ENCODE measurements at regions not wholly inside any gene's neighbourhood (a gene's known extent, or its start where the extent isn't known, plus 50 kb on each side); places are given as distances from the start of the nearest gene placed in this dataset.

- no peak for DNase-seq (ENCODE audit: low read depth)
Measured at GRCh38 chr1:208848854-208849253, 604.7 kb upstream of the PLXNA2 start.

- DNase-seq (ENCODE audit: low read depth): no peak
Measured at GRCh38 chr1:208850442-208850841, 606.3 kb upstream of the PLXNA2 start.

DNA sequence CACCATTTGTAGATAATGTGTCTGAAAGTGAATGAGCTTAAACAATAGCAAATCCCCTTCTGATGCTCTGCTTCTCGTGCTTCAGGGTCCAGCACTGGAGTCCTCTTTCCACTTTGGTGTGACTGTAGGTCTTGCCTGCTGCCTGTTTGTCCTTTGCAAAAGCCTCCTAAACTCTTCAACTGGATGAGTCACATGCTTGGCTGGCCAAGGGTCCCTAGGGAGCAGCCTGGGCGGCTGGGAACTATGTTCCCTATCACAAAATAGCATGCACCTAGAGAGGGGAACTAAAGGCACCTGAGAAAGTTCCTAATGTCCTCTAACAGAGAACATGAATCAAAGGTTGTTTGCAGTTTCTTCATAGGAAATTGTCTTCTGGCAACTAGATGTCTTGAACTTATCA, 607.2 kb upstream of the PLXNA2 start:
- no peak for DNase-seq (ENCODE audit: low read depth)

- DNase-seq (ENCODE audit: low read depth): no peak
Measured at GRCh38 chr1:208852911-208853310, 608.7 kb upstream of the PLXNA2 start.

GRCh38 chr1:208855403-208855802, 611.2 kb upstream of the PLXNA2 start:
- no peak for DNase-seq (ENCODE audit: low read depth)

- DNase-seq (ENCODE audit: low read depth): no peak
Measured at GRCh38 chr1:208857465-208857864, 613.3 kb upstream of the PLXNA2 start.

DNA sequence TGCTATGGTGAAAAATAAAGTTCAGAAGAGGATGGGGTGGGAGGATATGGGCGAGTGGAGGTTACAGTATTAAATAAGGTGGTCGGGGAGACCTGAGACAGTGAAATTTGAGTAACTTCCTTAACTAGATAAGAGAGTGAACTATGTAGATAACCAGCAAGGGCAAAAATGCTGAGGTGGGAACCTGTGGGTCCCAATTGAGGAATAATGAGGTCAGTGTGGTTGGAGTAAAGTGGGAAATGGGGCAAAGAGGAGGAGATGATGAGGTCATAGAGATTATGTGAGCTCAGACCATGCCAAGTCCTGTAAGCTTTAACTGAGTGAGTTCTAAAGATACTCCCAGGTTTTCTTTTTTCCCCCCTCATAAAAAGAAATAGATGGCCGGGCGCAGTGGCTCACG, 614.6 kb upstream of the PLXNA2 start:
- DNase-seq (ENCODE audit: low read depth): no peak

DNA sequence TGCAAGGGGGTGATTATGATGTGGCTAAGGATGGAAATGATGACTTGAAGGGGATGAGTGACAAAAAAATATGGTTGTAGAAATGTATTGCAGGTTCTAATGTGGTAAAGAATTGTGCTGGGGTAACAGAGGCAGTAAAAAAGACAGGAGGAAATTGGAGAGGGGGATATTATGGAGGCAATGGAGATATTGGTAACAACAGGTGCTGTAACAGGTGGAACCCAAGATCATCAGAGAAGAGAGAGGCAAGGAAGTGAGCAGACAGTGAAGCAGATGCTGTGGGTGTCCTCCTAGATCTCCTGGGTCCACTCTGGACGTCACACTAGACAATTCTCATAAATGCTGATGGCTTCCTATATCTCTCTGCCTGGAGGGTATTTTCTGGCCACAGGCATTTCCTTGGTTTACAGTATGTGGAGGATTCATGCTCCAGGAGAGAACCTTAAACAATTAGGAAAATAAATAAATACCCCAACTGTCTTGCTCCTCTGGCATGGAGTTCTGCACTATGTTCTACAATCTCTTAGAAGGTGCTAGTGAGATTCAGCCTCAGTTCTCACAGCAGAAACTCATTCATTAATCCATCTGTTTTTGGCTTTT, 620.3 kb upstream of the PLXNA2 start:
- DNase-seq (ENCODE audit: low read depth): no peak

DNA sequence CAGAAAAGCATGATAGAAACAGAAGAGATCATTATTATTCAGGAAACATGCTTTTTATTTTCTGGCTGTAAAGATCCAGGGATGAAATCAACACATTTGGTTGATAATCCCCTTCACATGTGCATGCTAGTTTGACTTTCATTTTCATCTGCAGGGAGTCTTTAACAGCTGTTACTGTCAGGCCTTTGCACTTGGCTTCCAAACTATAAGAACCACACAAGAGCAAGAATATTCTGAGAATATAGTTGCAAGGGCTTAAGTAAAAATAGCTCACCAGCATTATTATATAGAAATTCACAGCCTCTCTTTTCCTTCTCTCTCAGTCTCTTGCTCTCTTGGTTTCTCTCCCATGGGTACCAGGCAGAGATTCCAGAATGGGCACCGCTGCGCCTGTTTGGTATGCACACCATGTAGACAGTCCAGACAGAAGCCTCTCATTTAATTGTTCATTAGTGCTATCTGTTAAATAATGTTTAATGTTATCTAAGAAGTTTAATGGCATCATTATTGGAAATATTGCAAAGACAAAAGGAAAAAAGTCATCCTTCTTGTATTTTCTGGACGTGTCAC, 622.3 kb upstream of the PLXNA2 start:
- no peak for DNase-seq (ENCODE audit: low read depth)

- peak; percentile 26 for DNase-seq (ENCODE audit: low read depth)
Measured at GRCh38 chr1:208868554-208868953, 624.4 kb upstream of the PLXNA2 start.

DNA sequence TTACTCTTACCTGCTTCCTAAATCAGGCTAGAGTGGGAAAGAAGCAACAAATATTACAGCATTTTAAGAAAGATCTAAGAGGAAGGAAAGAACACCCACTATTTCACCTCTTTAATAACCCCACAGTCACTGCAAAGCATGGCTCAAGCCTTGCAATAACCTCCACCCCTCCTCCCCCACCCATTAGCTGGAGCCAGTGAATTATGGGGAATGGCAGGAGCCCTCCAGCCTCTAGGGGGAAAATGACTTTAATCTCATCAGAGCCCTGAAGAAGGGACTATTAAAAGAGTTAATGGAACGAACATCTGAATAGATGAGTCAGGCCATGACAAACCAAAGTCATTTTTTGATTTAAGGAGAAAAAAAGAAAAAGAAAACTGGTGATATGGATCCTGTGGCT, 630.7 kb upstream of the PLXNA2 start:
- DNase-seq (ENCODE audit: low read depth): no peak

- DNase-seq (ENCODE audit: low read depth): no peak
Measured at GRCh38 chr1:208879022-208879421, 634.8 kb upstream of the PLXNA2 start.

GRCh38 chr1:208880433-208881100, 636.4 kb upstream of the PLXNA2 start:
- DNase-seq (ENCODE audit: low read depth): no peak

- DNase-seq (ENCODE audit: low read depth): no peak
Measured at GRCh38 chr1:208885060-208885459, 640.9 kb upstream of the PLXNA2 start.

DNA sequence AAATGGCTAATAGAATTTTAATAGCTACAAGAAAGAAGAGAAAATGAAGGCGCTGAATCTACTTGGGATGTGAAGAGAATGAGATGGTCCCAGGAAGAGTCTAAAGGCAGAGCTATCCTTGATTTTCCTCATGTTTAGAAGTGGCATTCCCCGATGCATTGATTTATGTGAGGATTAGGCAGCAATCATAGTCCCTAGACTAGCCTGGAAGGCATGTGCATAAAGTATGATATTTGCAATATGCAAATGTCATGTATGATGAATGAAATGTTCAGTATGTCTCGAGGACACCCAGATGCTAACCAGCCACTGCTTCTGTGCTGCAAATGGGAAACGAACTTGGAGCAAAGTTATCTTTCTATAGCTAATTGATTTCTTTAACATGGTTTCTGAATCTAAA, 641.5 kb upstream of the PLXNA2 start:
- no peak for DNase-seq (ENCODE audit: low read depth)

- no peak for DNase-seq (ENCODE audit: low read depth)
Measured at GRCh38 chr1:208888376-208888775, 644.2 kb upstream of the PLXNA2 start.

GRCh38 chr1:208892147-208892546, 648.0 kb upstream of the PLXNA2 start:
- no peak for DNase-seq (ENCODE audit: low read depth)

- no peak for DNase-seq (ENCODE audit: low read depth)
Measured at GRCh38 chr1:208893251-208893650, 649.1 kb upstream of the PLXNA2 start.

DNA sequence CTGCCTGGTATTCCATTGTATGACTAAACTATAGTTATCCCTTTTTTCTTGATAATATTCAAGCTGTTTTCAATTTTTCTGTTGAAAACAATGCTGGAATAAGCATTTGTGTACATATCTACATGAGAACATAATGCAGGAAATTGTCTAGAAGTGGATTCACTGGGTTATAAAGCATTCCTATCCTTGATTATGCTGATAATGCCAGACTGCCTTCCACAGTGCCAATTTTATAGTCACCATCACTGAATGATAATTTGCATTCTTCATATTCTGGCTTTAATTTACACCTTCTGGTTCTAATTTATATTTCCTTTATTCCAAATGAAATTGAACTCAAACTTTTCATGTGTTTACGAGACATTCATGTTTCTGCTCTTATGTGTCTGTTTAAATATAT, 651.0 kb upstream of the PLXNA2 start:
- DNase-seq (ENCODE audit: low read depth): no peak

DNA sequence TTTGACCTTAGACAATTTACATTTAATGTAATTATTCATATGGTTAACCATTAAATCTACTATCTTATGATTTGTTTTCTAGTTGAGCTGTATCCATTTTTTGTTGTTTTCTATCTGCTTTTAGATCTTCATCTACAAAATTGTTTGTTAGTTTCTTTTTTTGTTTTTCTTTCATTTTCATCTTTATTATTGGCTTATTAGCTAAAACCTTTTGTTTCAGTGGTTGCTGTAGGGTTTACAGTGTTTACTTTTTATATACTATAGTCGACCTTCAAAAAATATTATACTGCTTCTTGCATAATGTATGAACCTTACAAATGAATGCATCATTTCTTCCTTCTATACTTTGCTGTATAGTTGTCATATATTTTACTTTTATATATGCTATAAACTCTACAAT, 651.6 kb upstream of the PLXNA2 start:
- no peak for DNase-seq (ENCODE audit: low read depth)

- DNase-seq (ENCODE audit: low read depth): no peak
Measured at GRCh38 chr1:208896768-208897167, 652.6 kb upstream of the PLXNA2 start.

- DNase-seq (ENCODE audit: low read depth): no peak
Measured at GRCh38 chr1:208899438-208899837, 655.3 kb upstream of the PLXNA2 start.

- DNase-seq (ENCODE audit: low read depth): no peak
Measured at GRCh38 chr1:208903251-208903905, 659.2 kb upstream of the PLXNA2 start.
